Mesothelial cell of epicardium (in vitro differentiated cells): ENCODE measurements at regions not wholly inside any gene's neighbourhood (a gene's known extent, or its start where the extent isn't known, plus 50 kb on each side); places are given as distances from the start of the nearest gene placed in this dataset.

Source experiments
- DNase-seq, 2 experiments: peaks; one replicate each; pipeline ENCODE4 v3.0.0; 2021; ENCODE audit warnings: low spot score in 2 of 2; ENCODE audit not compliant: unreplicated experiment in 2 of 2
- H3K27ac Mint-ChIP-seq: 2 replicates; pipeline ENCODE4 v1.8.0; 2021; ENCODE audit warnings: mixed read lengths
- H3K27me3 Mint-ChIP-seq: 2 replicates; pipeline ENCODE4 v1.8.0; 2021; ENCODE audit warnings: low read depth, mixed read lengths
- H3K36me3 Mint-ChIP-seq: 2 replicates; pipeline ENCODE4 v1.8.0; 2021; ENCODE audit warnings: mixed read lengths
- H3K4me1 Mint-ChIP-seq: 2 replicates; pipeline ENCODE4 v1.8.0; 2021; ENCODE audit warnings: mixed read lengths
- H3K4me3 Mint-ChIP-seq: 2 replicates; pipeline ENCODE4 v1.8.0; 2021; ENCODE audit warnings: mild to moderate bottlenecking, moderate library complexity, mixed read lengths
- H3K9me3 Mint-ChIP-seq: 2 replicates; pipeline ENCODE4 v1.8.0; 2021; ENCODE audit warnings: mixed read lengths
- CTCF ChIP-seq: fragments of 200-600 bp; sonication (generic); IDR thresholded peaks from one replicate; pipeline ENCODE4 v1.5.0; 2021; ENCODE audit warnings: antibody characterized with exemption; ENCODE audit not compliant: unreplicated experiment

- DNase-seq, result no peak
- no peaks in the 10 kb centered on the region for H3K36me3 Mint-ChIP-seq
- H3K4me1 Mint-ChIP-seq, result no peaks in the 10 kb centered on the region
- no peak for TF ChIP-seq CTCF
- no peaks in the 10 kb centered on the region for H3K27me3 Mint-ChIP-seq
- H3K9me3 Mint-ChIP-seq, result peaks cover 22% of the 10 kb centered on the region
- H3K4me3 Mint-ChIP-seq, result no peak overlapping the region
- no peak overlapping the region for H3K27ac Mint-ChIP-seq
Observed at GRCh38 chr6:133802861-133803260, 86.1 kb upstream of the TCF21 start.

- Mint-ChIP-seq H3K27me3 (no peaks in the 10 kb centered on the region), H3K4me1 (no peaks in the 10 kb centered on the region), H3K4me3 (no peak overlapping the region), H3K9me3 (peaks cover 9% of the 10 kb centered on the region), H3K27ac (no peak overlapping the region), H3K36me3 (no peaks in the 10 kb centered on the region)
- DNase-seq, result no peak
- TF ChIP-seq CTCF, result no peak
Observed at GRCh38 chr6:133804265-133804664, 84.6 kb upstream of the TCF21 start.

GRCh38 chr6:133805876-133806275, 83.0 kb upstream of the TCF21 start:
- no peak for DNase-seq
- Mint-ChIP-seq H3K27me3 (no peaks in the 10 kb centered on the region), H3K4me3 (no peak overlapping the region), H3K36me3 (no peaks in the 10 kb centered on the region), H3K9me3 (peaks cover 13% of the 10 kb centered on the region), H3K27ac (no peak overlapping the region), H3K4me1 (no peaks in the 10 kb centered on the region)
- TF ChIP-seq CTCF, result no peak

GRCh38 chr6:133806382-133807140, 82.4 kb upstream of the TCF21 start:
- Mint-ChIP-seq H3K27ac (no peak overlapping the region), H3K4me1 (no peaks in the 10 kb centered on the region), H3K4me3 (no peak overlapping the region), H3K27me3 (no peaks in the 10 kb centered on the region), H3K36me3 (no peaks in the 10 kb centered on the region), H3K9me3 (peaks cover 18% of the 10 kb centered on the region)
- no peak for DNase-seq
- no peak for TF ChIP-seq CTCF

GRCh38 chr6:133807501-133807900, 81.4 kb upstream of the TCF21 start:
- Mint-ChIP-seq H3K36me3 (no peaks in the 10 kb centered on the region), H3K4me1 (no peaks in the 10 kb centered on the region), H3K9me3 (peaks cover 13% of the 10 kb centered on the region), H3K27me3 (no peaks in the 10 kb centered on the region), H3K27ac (no peak overlapping the region), H3K4me3 (no peak overlapping the region)
- TF ChIP-seq CTCF, result no peak
- no peak for DNase-seq
